ENCODE measurements at regions not wholly inside any gene's neighbourhood (a gene's known extent, or its start where the extent isn't known, plus 50 kb on each side); places are given as distances from the start of the nearest gene placed in this dataset.

- Mint-ChIP-seq H3K27me3 (ENCODE audit: low read depth) (peaks cover 5% of the 10 kb centered on the region), H3K27ac (no peak overlapping the region), H3K36me3 (ENCODE audit: low read depth) (peaks cover 40% of the 10 kb centered on the region), H3K9me3 (no peaks in the 10 kb centered on the region), H3K4me3 (no peak overlapping the region), H3K4me1 (peaks cover 21% of the 10 kb centered on the region)
- TF ChIP-seq, protein P1, sequence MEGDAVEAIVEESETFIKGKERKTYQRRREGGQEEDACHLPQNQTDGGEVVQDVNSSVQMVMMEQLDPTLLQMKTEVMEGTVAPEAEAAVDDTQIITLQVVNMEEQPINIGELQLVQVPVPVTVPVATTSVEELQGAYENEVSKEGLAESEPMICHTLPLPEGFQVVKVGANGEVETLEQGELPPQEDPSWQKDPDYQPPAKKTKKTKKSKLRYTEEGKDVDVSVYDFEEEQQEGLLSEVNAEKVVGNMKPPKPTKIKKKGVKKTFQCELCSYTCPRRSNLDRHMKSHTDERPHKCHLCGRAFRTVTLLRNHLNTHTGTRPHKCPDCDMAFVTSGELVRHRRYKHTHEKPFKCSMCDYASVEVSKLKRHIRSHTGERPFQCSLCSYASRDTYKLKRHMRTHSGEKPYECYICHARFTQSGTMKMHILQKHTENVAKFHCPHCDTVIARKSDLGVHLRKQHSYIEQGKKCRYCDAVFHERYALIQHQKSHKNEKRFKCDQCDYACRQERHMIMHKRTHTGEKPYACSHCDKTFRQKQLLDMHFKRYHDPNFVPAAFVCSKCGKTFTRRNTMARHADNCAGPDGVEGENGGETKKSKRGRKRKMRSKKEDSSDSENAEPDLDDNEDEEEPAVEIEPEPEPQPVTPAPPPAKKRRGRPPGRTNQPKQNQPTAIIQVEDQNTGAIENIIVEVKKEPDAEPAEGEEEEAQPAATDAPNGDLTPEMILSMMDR (IDR thresholded peaks at IDR 0.05; ENCODE audit: unreplicated experiment in 3 of 3), result no peak
Measured at GRCh38 chr16:27735031-27735430, 185.1 kb downstream of the KATNIP start.

- Mint-ChIP-seq H3K27ac (no peak overlapping the region), H3K4me1 (peaks cover 16% of the 10 kb centered on the region), H3K9me3 (no peaks in the 10 kb centered on the region)
Measured at GRCh38 chr16:27736431-27736830, 186.5 kb downstream of the KATNIP start.

DNA sequence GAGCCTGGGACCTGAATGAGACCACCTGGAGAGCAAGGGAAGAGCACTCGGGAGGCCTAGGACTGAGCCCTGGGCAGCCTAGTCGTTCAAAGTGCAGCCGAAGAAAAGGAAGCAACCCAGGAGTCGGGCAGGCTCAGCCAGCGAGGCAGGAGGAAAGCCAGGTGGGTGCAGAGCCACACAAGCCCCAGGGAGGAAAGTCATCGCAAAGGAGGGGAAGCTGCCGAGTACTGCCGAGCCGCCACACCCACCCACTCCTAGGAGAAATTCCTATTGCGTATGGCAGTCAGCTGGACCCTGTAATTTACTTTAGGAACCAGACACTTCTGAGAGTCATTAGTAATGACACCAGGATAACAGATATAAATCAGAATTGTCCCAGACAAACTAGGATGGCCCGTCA, 187.6 kb downstream of the KATNIP start:
- TF ChIP-seq, protein P1 (IDR thresholded peaks at IDR 0.05; ENCODE audit: unreplicated experiment in 3 of 3), result no peak
- H3K27ac Mint-ChIP-seq, result no peak overlapping the region
- H3K36me3 Mint-ChIP-seq (ENCODE audit: low read depth), result peaks cover 40% of the 10 kb centered on the region
- peaks cover 16% of the 10 kb centered on the region for H3K4me1 Mint-ChIP-seq
- H3K27me3 Mint-ChIP-seq (ENCODE audit: low read depth), result peaks cover 5% of the 10 kb centered on the region
- no peaks in the 10 kb centered on the region for H3K9me3 Mint-ChIP-seq
- H3K4me3 Mint-ChIP-seq, result no peak overlapping the region

More at GRCh38 chr16:27736431-27736830, 186.5 kb downstream of the KATNIP start:
- Mint-ChIP-seq H3K27me3 (ENCODE audit: low read depth) (peaks cover 5% of the 10 kb centered on the region), H3K36me3 (ENCODE audit: low read depth) (peaks cover 44% of the 10 kb centered on the region), H3K4me3 (no peak overlapping the region)
- TF ChIP-seq, protein P1 (IDR thresholded peaks at IDR 0.05; ENCODE audit: unreplicated experiment in 3 of 3), result no peak
